ENCODE measurements at regions not wholly inside any gene's neighbourhood (a gene's known extent, or its start where the extent isn't known, plus 50 kb on each side); places are given as distances from the start of the nearest gene placed in this dataset.

- no peak for TF ChIP-seq CTCF (IDR thresholded peaks at IDR 0.05)
- TF ChIP-seq POLR2A (IDR thresholded peaks at IDR 0.05), result no peak
Measured at GRCh38 chr5:36494841-36495601, 111.4 kb upstream of the SLC1A3 start.

Measured in testis (tissue), 2 donors.